AG10803 (cell line): ENCODE measurements at regions not wholly inside any gene's neighbourhood (a gene's known extent, or its start where the extent isn't known, plus 50 kb on each side); places are given as distances from the start of the nearest gene placed in this dataset.
"Not testable (repeated sequence)": the region's sequence is repeated elsewhere in the genome, so short reads cannot be mapped to it uniquely, and the experiment has no call there.

ENCODE experiments used
- DNase-seq: peaks from one replicate; pipeline ENCODE4 v3.0.0; 2010; ENCODE audit warnings: low read depth
- H3K4me3 ChIP-seq: 2 replicates; pipeline ENCODE4 v1.5.1; 2011; ENCODE audit warnings: mild to moderate bottlenecking, low read length, control low read depth
- CTCF ChIP-seq: conservative IDR thresholded peaks from 2 replicates; pipeline ENCODE4 v1.5.1; 2011; ENCODE audit warnings: mild to moderate bottlenecking, low read length, control low read depth, inconsistent platforms

GRCh38 chr10:120217736-120218135, 239.3 kb upstream of the PLPP4 start:
- no peak for DNase-seq
- TF ChIP-seq CTCF, result no peak
- no peak overlapping the region for H3K4me3 ChIP-seq

GRCh38 chr10:120221873-120222485, 235.0 kb upstream of the PLPP4 start:
- no peak overlapping the region for H3K4me3 ChIP-seq
- TF ChIP-seq CTCF, result peak; percentile 74
- peak; percentile 55 for DNase-seq

- DNase-seq, result no peak
- no peak for TF ChIP-seq CTCF
- H3K4me3 ChIP-seq, result no peak overlapping the region
Observed at GRCh38 chr10:120229641-120230040, 227.4 kb upstream of the PLPP4 start.

- DNase-seq, H3K4me3 ChIP-seq: not testable (repeated sequence)
Observed at GRCh38 chr10:120239695-120240094, 217.3 kb upstream of the PLPP4 start.

DNA sequence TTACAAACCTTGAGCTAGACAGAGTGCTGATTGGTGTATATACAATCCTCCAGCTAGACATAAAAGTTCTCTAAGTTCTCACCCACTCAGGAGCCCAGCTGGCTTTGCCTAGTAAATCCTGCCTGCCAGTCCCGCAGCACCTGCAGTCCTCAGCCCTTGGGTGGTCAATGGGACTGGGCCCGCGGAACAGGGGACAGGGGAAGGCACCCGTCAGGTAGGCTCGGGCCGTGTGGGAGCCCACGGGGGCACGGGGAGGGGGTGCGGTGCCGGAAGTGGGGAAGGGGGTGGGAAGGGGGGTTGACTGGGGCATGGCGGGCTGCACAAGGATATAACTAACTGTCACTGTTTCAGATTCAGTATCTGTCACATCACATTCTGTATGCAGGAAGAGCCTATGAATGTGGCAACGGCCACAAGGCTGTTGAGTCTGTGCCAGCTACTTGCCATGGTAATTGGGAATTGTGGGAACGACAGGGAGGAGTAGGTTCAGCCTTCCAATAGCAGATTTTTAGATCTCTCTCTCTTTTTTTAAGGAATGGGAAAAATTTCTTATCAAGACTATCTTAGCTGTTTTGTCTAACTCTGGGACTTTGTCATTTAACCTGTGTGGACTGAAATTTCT, 205.1 kb upstream of the PLPP4 start:
- TF ChIP-seq CTCF, result no peak
- H3K4me3 ChIP-seq, result no peak overlapping the region
- DNase-seq, result no peak

- no peak overlapping the region for H3K4me3 ChIP-seq
- DNase-seq, result no peak
- no peak for TF ChIP-seq CTCF
Observed at GRCh38 chr10:120253131-120253530, 203.9 kb upstream of the PLPP4 start.

DNA sequence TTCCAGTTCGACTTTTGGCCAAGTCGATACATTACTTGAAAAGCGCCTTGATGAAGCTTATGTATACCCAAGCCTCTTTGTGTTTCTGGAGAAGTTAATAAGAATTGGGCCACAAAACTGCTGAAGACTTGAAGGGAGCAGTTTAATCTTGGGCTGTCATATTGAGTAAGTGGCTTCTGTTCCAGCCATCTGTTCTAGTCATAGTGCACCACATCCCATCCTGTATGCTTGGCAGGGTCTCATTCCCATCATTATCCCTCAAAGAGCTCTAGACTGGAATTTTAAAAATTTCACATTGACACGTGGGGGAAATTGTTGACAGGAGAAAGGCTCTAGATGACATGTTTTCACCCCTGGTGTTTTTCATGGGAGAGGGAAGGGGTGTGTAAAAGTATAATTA, 196.6 kb upstream of the PLPP4 start:
- no peak for TF ChIP-seq CTCF
- DNase-seq, result no peak

More for the DNA sequence above, 196.6 kb upstream of the PLPP4 start:
- H3K4me3 ChIP-seq, result no peak overlapping the region
